ENCODE measurements at regions not wholly inside any gene's neighbourhood (a gene's known extent, or its start where the extent isn't known, plus 50 kb on each side); places are given as distances from the start of the nearest gene placed in this dataset.

DNA sequence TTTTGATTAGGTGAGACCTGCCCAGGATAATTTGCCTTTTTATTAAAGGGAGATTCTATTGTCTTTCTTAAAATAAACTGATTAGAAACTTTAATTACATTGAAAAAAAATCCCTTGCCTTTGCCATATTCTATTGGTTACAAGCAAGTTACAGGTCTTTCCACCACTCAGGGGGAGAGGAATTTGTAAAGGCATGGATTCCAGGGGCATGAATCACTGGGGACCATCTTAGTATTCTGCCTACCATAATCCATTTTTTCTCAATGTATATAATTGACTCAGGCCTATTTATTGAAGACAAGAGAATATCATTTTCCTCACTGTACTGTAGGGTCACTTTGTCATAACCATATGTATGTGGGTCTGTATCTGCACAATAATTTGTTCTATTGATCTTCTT, 124.3 kb upstream of the PDE4B start:
- TF ChIP-seq, protein P1, sequence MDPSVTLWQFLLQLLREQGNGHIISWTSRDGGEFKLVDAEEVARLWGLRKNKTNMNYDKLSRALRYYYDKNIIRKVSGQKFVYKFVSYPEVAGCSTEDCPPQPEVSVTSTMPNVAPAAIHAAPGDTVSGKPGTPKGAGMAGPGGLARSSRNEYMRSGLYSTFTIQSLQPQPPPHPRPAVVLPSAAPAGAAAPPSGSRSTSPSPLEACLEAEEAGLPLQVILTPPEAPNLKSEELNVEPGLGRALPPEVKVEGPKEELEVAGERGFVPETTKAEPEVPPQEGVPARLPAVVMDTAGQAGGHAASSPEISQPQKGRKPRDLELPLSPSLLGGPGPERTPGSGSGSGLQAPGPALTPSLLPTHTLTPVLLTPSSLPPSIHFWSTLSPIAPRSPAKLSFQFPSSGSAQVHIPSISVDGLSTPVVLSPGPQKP (IDR thresholded peaks at IDR 0.05; ENCODE audit: borderline replicate concordance, low read depth, low read length), result no peak
- no peak for TF ChIP-seq POLR2A (IDR thresholded peaks at IDR 0.05; ENCODE audit: low read depth, low read length)
- no peak for TF ChIP-seq RFX5 (IDR thresholded peaks at IDR 0.05; ENCODE audit: low read depth, low read length)
- TF ChIP-seq, protein P2, sequence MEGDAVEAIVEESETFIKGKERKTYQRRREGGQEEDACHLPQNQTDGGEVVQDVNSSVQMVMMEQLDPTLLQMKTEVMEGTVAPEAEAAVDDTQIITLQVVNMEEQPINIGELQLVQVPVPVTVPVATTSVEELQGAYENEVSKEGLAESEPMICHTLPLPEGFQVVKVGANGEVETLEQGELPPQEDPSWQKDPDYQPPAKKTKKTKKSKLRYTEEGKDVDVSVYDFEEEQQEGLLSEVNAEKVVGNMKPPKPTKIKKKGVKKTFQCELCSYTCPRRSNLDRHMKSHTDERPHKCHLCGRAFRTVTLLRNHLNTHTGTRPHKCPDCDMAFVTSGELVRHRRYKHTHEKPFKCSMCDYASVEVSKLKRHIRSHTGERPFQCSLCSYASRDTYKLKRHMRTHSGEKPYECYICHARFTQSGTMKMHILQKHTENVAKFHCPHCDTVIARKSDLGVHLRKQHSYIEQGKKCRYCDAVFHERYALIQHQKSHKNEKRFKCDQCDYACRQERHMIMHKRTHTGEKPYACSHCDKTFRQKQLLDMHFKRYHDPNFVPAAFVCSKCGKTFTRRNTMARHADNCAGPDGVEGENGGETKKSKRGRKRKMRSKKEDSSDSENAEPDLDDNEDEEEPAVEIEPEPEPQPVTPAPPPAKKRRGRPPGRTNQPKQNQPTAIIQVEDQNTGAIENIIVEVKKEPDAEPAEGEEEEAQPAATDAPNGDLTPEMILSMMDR (conservative IDR thresholded peaks at IDR 0.05; ENCODE audit: low read depth, low read length), result no peak
- no peak for TF ChIP-seq CHD1 (IDR thresholded peaks at IDR 0.05; ENCODE audit: low read depth, low read length)
- TF ChIP-seq, protein P3, sequence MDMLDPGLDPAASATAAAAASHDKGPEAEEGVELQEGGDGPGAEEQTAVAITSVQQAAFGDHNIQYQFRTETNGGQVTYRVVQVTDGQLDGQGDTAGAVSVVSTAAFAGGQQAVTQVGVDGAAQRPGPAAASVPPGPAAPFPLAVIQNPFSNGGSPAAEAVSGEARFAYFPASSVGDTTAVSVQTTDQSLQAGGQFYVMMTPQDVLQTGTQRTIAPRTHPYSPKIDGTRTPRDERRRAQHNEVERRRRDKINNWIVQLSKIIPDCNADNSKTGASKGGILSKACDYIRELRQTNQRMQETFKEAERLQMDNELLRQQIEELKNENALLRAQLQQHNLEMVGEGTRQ (IDR thresholded peaks at IDR 0.05; ENCODE audit: low read depth, low read length), result no peak
- TF ChIP-seq RCOR1 (IDR thresholded peaks at IDR 0.05; ENCODE audit: insufficient replicate concordance, low read length), result no peak
- TF ChIP-seq CEBPB (IDR thresholded peaks at IDR 0.05; ENCODE audit: low read depth, low read length), result no peak
- no peak for TF ChIP-seq MAZ (IDR thresholded peaks at IDR 0.05; ENCODE audit: borderline replicate concordance, low read depth, low read length)
